SHP77 treated with DMSO at 0.1 percent for 48 hours (cell line): ENCODE measurements at regions not wholly inside any gene's neighbourhood (a gene's known extent, or its start where the extent isn't known, plus 50 kb on each side); places are given as distances from the start of the nearest gene placed in this dataset.

Experiments used
- DNase-seq: peaks from one replicate; lab custom pipeline; 2025; lab: John Stamatoyannopoulos, UW

- DNase-seq: no peak
Observed at GRCh38 chr16:66265556-66266141, 100.8 kb upstream of the CDH5 start.

DNA sequence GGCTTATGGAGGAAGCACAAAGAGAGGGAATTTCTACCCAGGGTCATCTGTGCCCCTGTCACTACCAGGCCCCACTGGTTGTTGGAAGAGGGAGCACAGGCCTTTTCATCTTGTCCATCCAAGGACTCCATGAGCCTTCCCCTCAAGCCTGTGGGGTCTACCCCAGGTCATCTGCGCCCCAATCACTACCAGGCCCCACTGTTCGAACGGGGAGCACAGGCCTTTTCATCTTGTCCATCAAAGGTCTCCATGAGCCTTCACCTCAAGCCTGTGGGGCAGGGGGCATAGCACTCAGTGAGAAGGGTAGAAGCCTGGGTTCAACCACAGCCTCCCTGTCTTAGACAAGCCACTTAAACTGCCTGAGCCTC lies 101.5 kb upstream of the CDH5 start:
- no peak for DNase-seq

DNA sequence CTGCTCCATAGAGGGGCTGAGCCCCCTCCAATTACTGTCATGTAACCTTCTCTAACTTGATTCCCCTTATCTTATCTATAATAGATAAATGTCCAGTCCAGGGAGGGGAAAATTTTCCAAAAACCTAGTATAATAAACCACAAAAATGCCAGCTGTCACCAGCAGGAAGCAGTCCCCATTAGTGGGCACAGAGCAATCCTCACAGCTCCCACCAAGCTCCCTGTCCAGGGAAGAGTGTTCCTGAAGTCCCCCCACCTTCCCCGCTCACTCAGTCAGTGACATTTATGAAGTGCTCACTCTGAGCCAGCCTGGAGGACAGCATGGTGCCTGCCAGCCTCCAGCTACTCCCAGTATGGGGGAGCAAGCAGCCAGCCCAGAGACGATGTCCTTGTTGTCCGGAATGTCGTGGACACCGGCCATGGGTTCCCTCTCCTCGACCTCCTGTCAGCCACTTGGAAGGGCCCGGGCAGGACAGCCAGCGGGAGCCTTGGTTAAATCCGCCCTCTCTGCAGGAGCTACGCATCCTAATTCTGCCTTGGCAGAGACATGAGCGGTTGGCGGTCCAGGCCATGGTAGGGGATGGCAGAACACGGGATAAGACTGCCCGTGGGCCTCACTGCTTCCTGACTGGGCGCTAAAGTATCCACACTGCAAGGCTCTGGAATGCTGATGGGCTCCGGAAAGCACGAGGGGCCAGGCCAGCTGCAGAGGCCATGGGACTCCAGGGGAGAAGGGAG lies 102.0 kb upstream of the CDH5 start:
- DNase-seq: no peak

DNA sequence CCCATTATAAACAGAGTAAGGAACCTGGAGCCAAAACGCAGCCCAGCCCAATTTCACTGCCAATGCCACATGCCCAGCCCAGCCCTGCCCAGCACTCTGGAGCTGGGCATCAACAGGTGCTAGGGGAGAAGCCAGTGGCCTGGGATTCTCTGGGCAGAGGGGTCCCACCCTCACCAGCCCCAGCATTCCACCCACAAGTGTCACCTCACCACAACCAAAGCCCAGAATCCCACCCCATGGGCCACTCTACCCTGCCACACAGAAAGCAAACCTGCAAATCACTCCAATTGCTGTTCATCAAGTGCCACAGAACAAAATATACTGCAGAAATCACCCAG lies 102.5 kb upstream of the CDH5 start:
- DNase-seq: no peak

DNA sequence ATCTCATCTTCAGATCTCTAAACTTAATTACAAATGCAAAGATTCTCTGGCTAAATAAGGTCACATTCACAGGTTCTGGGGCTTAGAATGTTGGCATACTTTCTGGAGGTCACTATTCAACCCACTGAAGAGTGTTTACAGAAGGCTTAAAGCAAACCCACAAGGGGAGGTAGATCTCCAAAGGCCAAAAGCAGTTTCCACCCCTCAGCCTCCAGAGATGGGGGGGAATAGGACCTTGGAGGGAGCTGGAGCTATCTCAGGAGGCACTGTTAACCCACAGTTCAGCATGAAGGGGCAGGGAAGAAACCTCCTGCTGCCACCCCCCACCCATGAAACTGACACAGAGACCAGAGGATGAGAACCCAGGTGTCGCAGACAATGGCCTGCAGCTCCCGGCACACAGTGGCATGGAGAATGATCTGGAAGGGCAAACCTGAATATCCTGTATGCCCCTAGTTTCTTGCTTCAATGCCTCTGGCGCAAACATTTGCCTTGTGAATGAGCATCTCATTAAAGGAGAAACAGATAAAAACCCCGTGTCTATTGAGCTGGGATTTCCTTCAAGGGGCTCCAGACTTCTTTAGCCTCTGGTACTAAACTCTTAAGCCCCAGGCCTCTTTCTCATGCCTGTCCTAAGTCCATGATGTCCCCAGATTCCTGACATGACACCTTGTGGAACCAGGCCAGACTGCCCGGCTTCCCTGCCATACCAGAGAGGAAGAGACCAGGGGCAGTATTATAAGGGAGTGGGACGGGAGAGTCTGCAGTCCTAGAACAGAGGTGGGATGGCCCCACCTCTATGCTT lies 103.1 kb upstream of the CDH5 start:
- no peak for DNase-seq

GRCh38 chr16:66262253-66263167 lies 104.0 kb upstream of the CDH5 start:
- no peak for DNase-seq

- DNase-seq: no peak
Observed at GRCh38 chr16:66261826-66262225, 104.7 kb upstream of the CDH5 start.

GRCh38 chr16:66260522-66261254 lies 105.8 kb upstream of the CDH5 start:
- DNase-seq: no peak

DNA sequence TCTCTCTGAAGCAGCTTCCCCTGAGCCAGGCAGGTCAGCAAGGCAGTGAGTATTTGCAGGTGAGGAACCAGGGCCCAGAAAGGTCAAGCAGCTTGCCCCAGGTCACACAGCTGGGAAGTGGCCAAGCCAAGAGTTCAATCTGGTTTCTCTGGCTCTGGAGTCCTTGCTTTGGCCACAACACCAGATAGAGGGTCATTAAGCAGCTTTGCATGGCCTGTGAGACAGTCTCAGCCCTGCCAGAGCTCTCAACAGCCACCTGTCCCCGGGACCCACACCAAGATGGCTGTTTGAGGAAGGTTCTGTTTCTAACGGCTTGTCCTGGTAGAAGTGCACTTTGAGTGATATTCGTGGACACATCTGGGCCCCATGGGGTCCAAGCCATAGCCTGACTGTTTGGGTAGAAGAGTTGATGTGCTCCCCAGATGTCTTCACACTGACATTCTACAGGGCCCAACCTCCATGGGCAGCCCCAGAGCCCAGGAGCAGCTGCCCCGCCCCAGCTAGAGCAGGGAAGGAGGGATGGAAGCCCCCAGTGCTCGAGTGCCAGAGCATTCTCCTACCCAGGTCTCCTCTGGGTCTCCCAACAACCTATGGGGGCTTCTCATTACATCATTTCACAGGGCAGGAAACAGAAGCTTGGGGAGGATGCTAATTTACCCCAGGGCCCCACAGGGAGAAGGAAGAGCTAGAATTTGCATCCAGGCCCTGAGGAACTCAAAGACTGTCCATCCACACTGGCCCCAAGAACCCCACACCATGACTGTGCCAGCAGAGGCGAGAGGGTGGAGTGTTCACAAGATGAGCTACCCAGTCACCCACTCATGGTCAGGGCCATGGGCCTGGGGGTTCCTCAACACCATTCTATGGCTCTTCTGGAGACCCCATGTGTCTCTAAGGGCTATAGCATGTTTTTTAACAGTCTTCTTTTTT lies 107.3 kb upstream of the CDH5 start:
- no peak for DNase-seq

GRCh38 chr16:66256919-66257318 lies 109.6 kb upstream of the CDH5 start:
- no peak for DNase-seq

GRCh38 chr16:66255647-66256046 lies 110.8 kb upstream of the CDH5 start:
- DNase-seq: no peak

DNA sequence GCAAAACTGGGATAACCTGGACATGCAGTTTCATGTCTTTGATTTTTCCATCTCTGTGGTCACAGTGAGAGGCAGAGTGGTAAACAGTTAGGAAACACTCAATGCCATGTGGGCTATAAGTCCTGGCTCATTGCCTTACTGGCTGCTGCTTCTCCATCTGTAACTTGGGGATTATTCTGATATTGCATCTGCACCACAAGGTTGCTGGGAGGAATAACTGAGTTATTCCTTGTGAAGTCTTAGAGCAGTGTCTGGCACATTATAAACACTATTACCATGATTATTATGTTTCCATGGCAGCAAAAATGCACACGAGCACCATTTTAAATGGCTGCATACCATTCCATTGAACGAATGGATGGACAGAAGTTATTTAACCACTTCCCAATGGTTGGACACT lies 111.7 kb upstream of the CDH5 start:
- DNase-seq: no peak

DNA sequence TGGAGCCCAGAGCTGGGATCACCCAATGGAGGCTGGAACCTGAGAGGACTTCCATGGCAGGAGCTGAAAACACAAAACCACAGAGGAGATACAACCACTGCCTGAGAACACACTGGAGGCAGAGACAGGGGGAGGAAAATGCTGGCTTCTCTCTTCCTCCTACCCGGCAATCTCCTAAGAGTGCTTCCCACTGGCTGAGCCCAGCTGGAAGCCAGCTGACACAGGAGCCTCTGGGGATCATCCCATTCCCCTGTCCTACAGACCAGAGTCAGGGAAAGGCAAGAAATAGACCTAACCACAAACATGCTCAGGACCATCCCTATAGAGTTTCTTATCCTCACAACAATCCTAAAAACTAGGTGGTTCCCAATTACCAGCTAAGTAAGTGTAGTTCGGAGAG lies 112.4 kb upstream of the CDH5 start:
- DNase-seq: no peak

DNA sequence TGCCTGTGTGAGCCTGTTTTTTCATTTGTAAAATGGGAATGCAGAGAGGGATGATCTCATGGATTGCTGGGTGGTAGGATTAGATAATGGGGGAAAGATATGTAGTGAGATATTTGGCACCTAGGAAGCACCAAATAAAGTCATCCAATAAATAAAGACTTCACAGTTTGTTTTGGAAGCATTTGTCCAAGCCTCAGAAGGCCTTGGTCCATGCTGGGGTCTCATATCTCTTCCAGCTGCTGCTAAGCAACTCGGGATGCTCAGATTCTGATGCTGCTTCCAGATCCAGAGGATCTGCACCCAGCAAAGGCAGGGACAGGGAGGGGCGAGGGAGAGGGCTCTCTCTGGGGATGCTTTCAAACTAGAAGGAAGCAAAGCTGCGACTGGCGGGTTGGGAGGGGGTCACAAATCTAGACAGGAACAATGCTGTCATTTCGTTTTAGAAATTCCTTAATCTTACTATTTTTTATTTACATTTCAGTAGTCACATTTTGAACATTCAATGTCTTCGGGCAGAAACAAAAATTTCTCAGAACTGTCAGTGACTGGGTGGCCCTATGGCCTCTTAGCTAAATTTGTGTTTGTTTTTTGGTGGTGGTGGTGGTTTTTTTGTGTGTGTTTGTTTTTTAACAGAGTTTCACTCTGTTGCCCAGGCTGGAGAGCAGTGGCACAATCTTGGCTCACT lies 114.9 kb upstream of the CDH5 start:
- DNase-seq: no peak

DNA sequence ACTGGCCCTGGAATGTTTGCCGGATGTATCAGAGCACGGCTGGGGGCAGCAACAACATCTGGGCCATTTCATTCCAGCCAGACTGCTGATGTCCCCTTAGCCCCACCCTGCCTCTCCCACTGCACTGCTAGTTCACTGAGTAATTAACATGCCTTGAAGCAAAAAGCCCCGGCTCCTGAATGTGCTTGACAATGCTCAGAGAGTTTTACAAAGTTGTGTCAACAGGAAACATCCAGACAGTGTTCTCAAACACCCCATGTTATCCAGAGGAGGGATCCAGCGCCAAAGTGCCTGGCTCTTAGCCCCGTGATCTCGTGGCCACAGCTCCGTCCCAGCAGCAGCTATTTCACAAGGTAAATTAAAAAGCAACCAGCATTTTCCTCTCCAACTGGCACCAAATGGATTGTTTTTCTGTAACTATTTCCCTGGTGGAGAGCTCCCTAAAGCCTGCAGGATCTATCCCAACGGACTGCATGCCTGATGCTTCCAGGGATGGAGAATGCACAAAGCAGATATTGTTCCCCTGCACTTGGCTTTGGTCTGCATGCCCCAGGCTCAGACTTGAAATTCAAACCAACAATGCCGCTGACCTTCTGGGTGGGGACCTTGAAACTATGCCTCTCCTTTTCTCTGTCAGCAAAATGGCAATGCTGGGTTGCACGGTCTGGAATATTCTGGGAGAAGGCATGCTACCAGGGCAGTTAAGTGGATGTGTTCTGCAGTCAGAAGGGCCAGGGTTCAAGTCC lies 115.6 kb upstream of the CDH5 start:
- no peak for DNase-seq

DNA sequence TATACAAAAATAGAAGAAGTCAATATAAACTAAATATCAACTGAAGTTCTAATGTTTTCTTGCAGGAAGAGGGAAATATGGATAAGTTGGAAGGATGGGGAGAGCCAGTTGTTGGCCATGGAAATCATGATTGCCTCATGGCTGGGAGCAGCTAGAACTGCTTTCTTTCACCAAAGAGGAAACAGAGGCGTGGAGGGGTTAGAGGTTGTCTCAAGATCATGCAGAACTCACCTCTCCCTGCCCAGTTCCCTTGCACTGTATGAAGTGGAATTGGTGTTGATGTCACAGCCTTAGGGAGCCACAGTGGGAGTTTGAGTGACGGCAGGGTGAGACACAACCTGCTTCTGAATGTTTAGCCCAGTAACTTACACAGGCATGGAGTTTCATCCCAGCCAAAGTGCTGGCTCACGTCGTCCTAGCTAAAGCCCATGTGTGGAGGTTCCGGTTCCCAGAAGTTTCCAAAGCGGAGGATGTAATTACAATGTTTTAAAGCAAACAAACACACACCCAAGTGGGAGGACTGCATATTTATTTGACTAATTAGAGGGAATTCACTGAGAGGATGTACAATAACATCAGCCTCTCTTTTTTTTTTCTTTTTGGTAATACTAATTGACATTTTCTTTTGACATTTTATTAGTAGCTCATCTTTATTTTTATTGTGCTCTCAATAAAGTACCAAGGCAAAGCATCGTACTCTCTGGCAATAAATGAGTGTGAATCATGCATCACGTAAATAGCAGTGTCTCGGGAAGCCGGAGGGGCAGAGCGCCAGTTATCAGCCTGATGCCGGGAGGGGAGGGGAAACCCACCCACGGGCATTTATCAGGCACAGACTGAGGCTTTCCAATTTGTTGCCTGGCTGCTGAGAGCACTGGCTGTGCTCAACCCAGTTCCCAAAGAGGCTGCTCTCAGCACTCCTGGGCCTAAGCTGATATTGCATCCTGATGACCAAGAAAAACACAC lies 118.7 kb upstream of the CDH5 start:
- no peak for DNase-seq

DNA sequence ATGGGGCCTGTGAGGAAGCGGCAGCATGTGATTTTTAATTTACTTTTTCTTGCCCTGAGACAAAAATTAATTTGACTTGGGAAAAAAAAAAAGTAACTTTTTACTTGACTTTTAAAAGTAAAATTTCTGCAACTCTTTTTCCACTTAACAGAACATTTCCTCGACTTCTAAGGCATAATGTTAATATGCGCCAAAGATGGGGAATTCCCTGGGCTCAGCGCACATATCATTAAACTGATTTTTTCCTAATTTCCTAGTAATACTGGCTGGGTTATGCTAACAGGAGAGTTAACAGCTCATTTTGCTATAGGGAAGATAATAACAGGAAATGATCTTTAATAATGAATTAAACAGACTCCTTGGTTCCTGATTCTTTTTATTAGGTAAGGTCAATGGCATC lies 120.6 kb upstream of the CDH5 start:
- no peak for DNase-seq

GRCh38 chr16:66245072-66245471 lies 121.4 kb upstream of the CDH5 start:
- no peak for DNase-seq
